HG03460 (cell line): ENCODE measurements at regions not wholly inside any gene's neighbourhood (a gene's known extent, or its start where the extent isn't known, plus 50 kb on each side); places are given as distances from the start of the nearest gene placed in this dataset.
"Not testable (repeated sequence)": the region's sequence is repeated elsewhere in the genome, so short reads cannot be mapped to it uniquely, and the experiment has no call there.

Experiments
- ATAC-seq: cut with Tn5 transposase; IDR thresholded peaks from one replicate; pipeline ENCODE4 v1.9.1; 2021; ENCODE audit not compliant: unreplicated experiment

- no peak for ATAC-seq
Observed at GRCh38 chr1:105310063-105310462, 1560.4 kb downstream of the AMY1C start.

DNA sequence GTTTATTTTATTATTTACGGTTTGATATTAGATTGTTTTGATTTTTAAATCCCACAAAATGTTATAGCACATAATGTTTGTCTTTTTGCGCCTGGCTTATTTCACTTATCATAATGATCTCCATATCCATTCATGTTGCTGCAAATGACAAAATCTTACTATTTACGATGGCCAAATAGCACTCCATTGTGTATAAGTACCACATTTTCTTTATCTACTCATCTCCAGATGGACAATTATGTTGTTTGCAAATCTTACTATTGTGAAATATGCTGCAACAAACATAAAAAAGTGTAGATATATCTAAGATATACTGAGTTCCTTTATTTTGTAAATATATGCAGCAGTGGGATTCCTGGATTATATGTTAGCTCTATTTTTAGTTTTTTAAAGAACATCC lies 1568.3 kb downstream of the AMY1C start:
- no peak for ATAC-seq

GRCh38 chr1:105326886-105327285 lies 1577.2 kb downstream of the AMY1C start:
- ATAC-seq = no peak

DNA sequence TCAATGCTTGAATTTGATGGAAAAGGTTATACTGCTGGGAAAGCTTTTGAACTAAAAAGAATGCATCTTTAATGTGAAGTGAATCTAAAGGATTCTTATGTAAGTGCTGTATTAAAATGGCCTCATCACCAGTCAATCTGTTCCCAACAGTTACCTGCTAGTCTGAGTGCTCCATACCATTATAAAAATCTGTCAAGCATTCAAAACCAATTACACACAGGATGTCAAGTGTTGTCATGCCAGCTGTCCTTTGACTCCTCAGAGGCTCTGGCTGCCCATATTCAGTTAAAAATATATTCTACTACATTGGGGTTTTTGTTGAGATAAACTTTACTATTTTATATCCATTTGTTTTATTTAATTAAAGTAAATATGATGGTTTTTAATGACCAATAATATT lies 1587.7 kb downstream of the AMY1C start:
- no peak for ATAC-seq

DNA sequence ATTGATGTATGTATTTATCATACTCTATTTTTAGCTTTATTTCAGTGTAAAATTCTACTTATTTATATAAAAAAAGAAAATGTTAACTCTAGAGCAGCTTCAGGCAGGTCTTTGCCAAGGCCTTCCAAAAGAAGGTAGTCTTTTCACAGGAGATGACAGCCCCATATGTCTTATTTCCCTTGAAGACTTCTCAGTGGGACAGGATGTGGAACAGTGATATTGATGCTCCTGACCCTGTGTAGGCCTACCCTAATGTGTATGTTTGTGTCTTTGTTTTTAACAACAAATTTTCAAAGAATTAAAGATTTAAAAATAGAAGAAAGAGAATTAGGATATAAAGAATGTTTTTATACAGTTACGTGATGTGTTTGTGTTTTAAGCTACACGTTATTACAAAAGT lies 1593.6 kb downstream of the AMY1C start:
- no peak for ATAC-seq

DNA sequence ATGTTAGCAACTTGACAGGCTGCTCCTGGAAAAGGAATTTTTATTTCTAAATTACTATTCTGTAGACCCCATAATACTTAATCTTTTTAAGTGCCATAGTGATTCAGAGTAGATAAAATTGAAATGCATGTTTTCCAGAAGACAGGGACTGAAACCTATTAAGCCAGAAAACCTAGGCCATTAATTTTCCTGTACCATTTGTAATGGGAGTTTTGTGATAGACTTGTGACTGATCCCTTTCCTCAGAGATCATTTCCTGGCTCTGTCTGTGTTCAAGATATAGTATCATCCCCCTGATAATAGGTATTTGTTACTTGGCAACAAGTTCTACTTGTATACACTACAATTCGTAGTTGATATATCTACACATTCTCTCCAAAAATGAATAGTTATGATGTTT lies 1609.8 kb downstream of the AMY1C start:
- ATAC-seq = no peak

GRCh38 chr1:105362438-105362837 lies 1612.7 kb downstream of the AMY1C start:
- ATAC-seq = no peak

- ATAC-seq = no peak
Observed at GRCh38 chr1:105368446-105368845, 1618.7 kb downstream of the AMY1C start.

- no peak for ATAC-seq
Observed at GRCh38 chr1:105373681-105374080, 1624.0 kb downstream of the AMY1C start.

GRCh38 chr1:105386489-105386888 lies 1636.8 kb downstream of the AMY1C start:
- ATAC-seq = no peak

DNA sequence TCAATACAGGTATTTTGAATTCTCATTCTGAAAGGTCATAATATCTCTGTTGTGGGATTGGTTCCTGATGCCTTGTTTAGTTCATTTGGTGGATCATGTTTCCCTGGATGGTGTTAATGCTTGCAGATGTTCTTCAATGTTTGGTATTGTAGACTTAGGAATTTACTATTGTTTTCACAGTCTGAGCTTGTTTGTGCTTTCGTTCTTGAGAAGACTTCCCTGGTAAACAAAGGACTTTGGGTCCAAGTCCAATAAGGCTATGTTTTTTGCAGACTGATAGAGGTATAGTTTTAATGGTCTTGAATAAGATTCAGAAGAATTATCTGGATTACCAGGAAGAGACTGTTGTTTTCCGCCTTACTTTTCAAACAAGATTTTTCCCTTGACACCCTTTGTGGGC lies 1646.3 kb downstream of the AMY1C start:
- ATAC-seq = no peak

DNA sequence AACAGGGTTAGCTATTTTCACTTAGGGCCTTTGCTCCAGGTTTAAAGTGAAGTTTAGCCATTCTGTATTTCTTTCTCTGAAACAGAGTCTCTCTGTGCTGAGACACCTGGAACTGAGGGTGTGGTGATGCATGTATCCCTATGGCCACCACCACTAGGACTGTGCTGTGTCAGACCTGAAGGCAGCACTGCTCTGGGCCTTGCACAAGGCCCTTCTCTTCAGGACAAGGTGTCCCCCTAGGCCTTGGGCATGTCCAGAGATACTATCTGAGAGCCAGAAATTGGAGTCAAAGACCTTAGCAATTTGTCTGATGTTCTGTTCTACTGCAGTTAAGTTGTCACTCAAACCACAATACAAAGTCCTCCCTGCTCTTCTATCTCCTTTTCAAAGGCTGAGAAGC lies 1649.2 kb downstream of the AMY1C start:
- no peak for ATAC-seq

- no peak for ATAC-seq
Observed at GRCh38 chr1:105399716-105400115, 1650.0 kb downstream of the AMY1C start.

- ATAC-seq = no peak
Observed at GRCh38 chr1:105416261-105416660, 1640.2 kb upstream of the PRMT6 start.

GRCh38 chr1:105419030-105419429 lies 1637.4 kb upstream of the PRMT6 start:
- ATAC-seq = no peak

DNA sequence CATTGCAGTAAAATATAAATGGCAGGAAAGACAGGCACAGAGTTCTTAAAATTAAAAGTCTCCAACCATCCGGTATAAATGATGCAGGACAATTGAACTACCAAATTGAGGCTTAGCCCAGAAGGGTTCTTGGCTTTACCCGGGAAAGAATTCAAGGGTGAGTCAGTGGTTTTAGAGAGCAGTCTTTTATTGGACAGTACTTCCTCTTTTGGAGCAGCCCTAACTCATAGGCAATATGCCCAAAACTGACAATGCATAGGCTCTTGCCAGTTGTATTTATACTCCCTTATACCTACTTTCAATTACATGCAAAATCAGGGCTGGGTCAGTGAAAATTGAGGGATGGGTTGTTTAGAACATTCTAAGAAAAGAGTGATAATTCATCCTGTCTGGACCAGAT lies 1628.9 kb upstream of the PRMT6 start:
- ATAC-seq = no peak

- ATAC-seq = no peak
Observed at GRCh38 chr1:105436589-105437259, 1619.8 kb upstream of the PRMT6 start.

GRCh38 chr1:105437847-105438246 lies 1618.6 kb upstream of the PRMT6 start:
- ATAC-seq = no peak

GRCh38 chr1:105442901-105443300 lies 1613.6 kb upstream of the PRMT6 start:
- ATAC-seq = no peak

DNA sequence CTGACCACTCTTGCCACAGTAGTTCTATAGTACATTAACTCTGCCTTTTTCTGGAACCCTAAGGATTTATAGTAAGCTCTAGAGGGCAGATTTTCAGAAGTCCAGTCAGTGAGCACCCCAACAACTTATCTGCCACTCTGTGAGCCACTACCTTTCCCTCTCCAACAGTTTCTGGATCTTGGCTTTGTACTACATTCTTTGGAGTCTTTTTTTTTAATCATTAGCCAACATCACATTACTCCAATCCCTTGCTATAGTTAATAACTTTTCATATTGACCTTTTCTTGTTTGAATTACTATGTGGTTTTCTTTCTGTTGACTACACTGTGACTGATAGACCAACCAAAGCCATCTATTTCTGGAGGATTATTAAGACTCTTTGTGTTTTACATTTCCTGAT lies 1596.7 kb upstream of the PRMT6 start:
- ATAC-seq = no peak

GRCh38 chr1:105462308-105462707 lies 1594.2 kb upstream of the PRMT6 start:
- ATAC-seq = no peak

GRCh38 chr1:105467549-105467948 lies 1588.9 kb upstream of the PRMT6 start:
- no peak for ATAC-seq

DNA sequence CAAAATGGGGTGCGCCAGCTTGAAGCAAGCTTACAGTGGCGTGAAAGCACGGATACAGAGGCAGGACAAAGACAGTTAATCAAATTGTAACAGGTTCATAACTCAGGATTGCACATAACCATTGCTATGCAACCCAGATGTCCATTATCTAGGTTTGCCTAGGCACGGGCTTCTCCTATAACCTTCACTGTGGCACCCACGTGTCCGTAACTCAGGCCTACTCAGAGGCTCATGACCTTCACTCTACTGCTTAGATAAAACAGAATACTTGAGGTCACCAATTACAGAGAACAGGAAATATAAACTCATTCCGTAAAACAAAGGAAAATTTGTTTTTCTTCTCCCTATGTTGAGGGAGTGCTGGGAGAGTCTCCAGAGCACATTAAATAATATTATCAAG lies 1585.9 kb upstream of the PRMT6 start:
- ATAC-seq = not testable (repeated sequence)
